AG04450 (cell line): ENCODE measurements at regions not wholly inside any gene's neighbourhood (a gene's known extent, or its start where the extent isn't known, plus 50 kb on each side); places are given as distances from the start of the nearest gene placed in this dataset.

ENCODE experiments used
- CTCF ChIA-PET: fragments of 300-600, 350-600 bp; formaldehyde crosslinking; extraction: SDS; loops from one replicate; lab custom pipeline; 2022; ENCODE audit warnings: antibody characterized with exemption, inconsistent platforms; lab: Charles Lee
- POLR2A ChIA-PET: fragments of 350-600 bp; formaldehyde crosslinking; extraction: SDS; loops from one replicate; lab custom pipeline; 2021; ENCODE audit warnings: antibody characterized with exemption, inconsistent platforms; lab: Yijun Ruan, JAX
- DNase-seq: peaks from one replicate; pipeline ENCODE4 v3.0.0-alpha.2; 2011; ENCODE audit warnings: low read depth, low spot score
- H3K27ac ChIP-seq: one replicate; pipeline ENCODE4 v1.5.1; 2012; ENCODE audit warnings: low read depth, low read length, control low read depth
- H3K27me3 ChIP-seq: one replicate; pipeline ENCODE4 v1.6.0; 2012; ENCODE audit warnings: low read length; ENCODE audit not compliant: control insufficient read depth, insufficient read depth
- H3K4me3 ChIP-seq: 2 replicates; pipeline ENCODE4 v1.5.1; 2011; ENCODE audit warnings: mild to moderate bottlenecking, low read depth, low read length, control low read depth
- H3K9me3 ChIP-seq: 2 replicates; pipeline ENCODE4 v1.5.1; 2012; ENCODE audit warnings: low read length; ENCODE audit not compliant: control insufficient read depth, insufficient read depth
- CTCF ChIP-seq: IDR thresholded peaks from 2 replicates; pipeline ENCODE4 v1.5.1; 2011; ENCODE audit warnings: low read depth, low read length, control low read depth, inconsistent platforms

- ChIA-PET CTCF (no interaction called here), POLR2A (no interaction called here)
- no peak for TF ChIP-seq CTCF
- H3K4me3 ChIP-seq = no peak overlapping the region
- peaks cover 6% of the 10 kb centered on the region for H3K9me3 ChIP-seq
- no peak overlapping the region for H3K27ac ChIP-seq
- DNase-seq = no peak
- H3K27me3 ChIP-seq = no peaks in the 10 kb centered on the region
Observed at GRCh38 chr5:165903835-165904234, 2387.6 kb upstream of the WWC1 start.

- H3K27me3 ChIP-seq = no peaks in the 10 kb centered on the region
- peaks cover 4% of the 10 kb centered on the region for H3K9me3 ChIP-seq
- no peak for DNase-seq
- H3K27ac ChIP-seq = no peak overlapping the region
- ChIA-PET CTCF (no interaction called here), POLR2A (no interaction called here)
- H3K4me3 ChIP-seq = no peak overlapping the region
- TF ChIP-seq CTCF = no peak
Observed at GRCh38 chr5:165906871-165907270, 2384.6 kb upstream of the WWC1 start.

- no peak overlapping the region for H3K27ac ChIP-seq
- ChIA-PET CTCF (no interaction called here), POLR2A (no interaction called here)
- H3K4me3 ChIP-seq = no peak overlapping the region
- H3K27me3 ChIP-seq = no peaks in the 10 kb centered on the region
- H3K9me3 ChIP-seq = peaks cover 14% of the 10 kb centered on the region
- no peak for DNase-seq
- no peak for TF ChIP-seq CTCF
Observed at GRCh38 chr5:165913059-165913458, 2378.4 kb upstream of the WWC1 start.

GRCh38 chr5:165914456-165914855 is 2377.0 kb upstream of the WWC1 start:
- no peak for TF ChIP-seq CTCF
- H3K27ac ChIP-seq = no peak overlapping the region
- peaks cover 14% of the 10 kb centered on the region for H3K9me3 ChIP-seq
- no peaks in the 10 kb centered on the region for H3K27me3 ChIP-seq
- ChIA-PET POLR2A (no interaction called here), CTCF (no interaction called here)
- H3K4me3 ChIP-seq = no peak overlapping the region
- no peak for DNase-seq

- ChIA-PET POLR2A (no interaction called here), CTCF (no interaction called here)
- Histone ChIP-seq H3K27me3 (no peaks in the 10 kb centered on the region), H3K27ac (no peak overlapping the region), H3K9me3 (peaks cover 14% of the 10 kb centered on the region), H3K4me3 (no peak overlapping the region)
- DNase-seq = no peak
- TF ChIP-seq CTCF = no peak
Observed at GRCh38 chr5:165919196-165919595, 2372.2 kb upstream of the WWC1 start.
